Endothelial cell (in vitro differentiated cells): ENCODE measurements at regions not wholly inside any gene's neighbourhood (a gene's known extent, or its start where the extent isn't known, plus 50 kb on each side); places are given as distances from the start of the nearest gene placed in this dataset.

Experiments
- DNase-seq: peaks from one replicate; pipeline ENCODE4 v3.0.0; 2021; ENCODE audit warnings: low spot score
- H3K27ac Mint-ChIP-seq: one replicate; pipeline ENCODE4 v1.8.0; 2021; ENCODE audit warnings: mixed read lengths, inconsistent platforms; ENCODE audit not compliant: unreplicated experiment
- H3K27me3 Mint-ChIP-seq: one replicate; pipeline ENCODE4 v1.8.0; 2021; ENCODE audit warnings: mild to moderate bottlenecking, moderate library complexity, mixed read lengths, inconsistent platforms; ENCODE audit not compliant: unreplicated experiment
- H3K36me3 Mint-ChIP-seq: one replicate; pipeline ENCODE4 v1.8.0; 2021; ENCODE audit warnings: mild to moderate bottlenecking, low read depth, mixed read lengths, inconsistent platforms; ENCODE audit not compliant: unreplicated experiment
- H3K4me1 Mint-ChIP-seq: one replicate; pipeline ENCODE4 v1.8.0; 2021; ENCODE audit warnings: mild to moderate bottlenecking, mixed read lengths, inconsistent platforms; ENCODE audit not compliant: unreplicated experiment
- H3K4me3 Mint-ChIP-seq: one replicate; pipeline ENCODE4 v1.8.0; 2021; ENCODE audit warnings: mild to moderate bottlenecking, mixed read lengths, inconsistent platforms; ENCODE audit not compliant: unreplicated experiment
- H3K9me3 Mint-ChIP-seq: one replicate; pipeline ENCODE4 v1.8.0; 2021; ENCODE audit warnings: mixed read lengths, inconsistent platforms; ENCODE audit not compliant: unreplicated experiment
- TF ChIP-seq, protein P1 (sequence below): fragments of 200-600 bp; sonication (generic); IDR thresholded peaks from one replicate; pipeline ENCODE4 v1.5.0; 2021; ENCODE audit warnings: antibody characterized with exemption; ENCODE audit not compliant: unreplicated experiment

DNA sequence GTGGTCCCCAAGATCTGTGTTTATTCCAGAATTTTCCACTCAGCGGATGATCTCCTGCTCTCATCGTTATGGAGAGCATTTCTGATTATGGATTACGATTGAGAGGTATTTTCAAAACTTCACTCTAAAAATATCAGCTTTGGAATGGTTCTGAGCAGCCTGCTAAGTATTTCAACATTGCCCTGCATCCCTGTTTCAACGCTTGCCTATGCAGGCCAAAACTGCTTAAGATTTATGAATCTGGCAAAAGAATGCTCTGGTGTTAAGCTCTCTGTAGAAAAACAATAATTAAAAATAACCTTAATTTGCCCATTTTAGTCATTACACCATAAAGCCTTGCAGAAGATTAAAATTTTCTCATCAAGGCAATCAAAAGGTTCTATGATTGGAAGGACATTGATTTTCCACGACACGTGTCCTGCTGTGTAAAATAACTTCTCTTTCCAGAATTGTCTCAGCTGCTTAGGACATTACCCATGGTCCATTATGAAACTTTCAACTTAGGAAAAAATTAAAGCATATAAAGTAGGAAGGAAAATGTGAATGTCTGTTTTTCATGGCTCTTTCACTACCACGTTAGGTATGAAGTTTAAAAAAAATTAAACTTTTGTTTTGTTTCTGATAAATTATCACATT is 229.9 kb downstream of the ACKR3 start:
- no peaks in the 10 kb centered on the region for H3K27me3 Mint-ChIP-seq
- no peak overlapping the region for H3K4me3 Mint-ChIP-seq
- DNase-seq = no peak
- no peaks in the 10 kb centered on the region for H3K9me3 Mint-ChIP-seq
- H3K36me3 Mint-ChIP-seq = no peaks in the 10 kb centered on the region
- H3K27ac Mint-ChIP-seq = no peak overlapping the region
- TF ChIP-seq, protein P1, sequence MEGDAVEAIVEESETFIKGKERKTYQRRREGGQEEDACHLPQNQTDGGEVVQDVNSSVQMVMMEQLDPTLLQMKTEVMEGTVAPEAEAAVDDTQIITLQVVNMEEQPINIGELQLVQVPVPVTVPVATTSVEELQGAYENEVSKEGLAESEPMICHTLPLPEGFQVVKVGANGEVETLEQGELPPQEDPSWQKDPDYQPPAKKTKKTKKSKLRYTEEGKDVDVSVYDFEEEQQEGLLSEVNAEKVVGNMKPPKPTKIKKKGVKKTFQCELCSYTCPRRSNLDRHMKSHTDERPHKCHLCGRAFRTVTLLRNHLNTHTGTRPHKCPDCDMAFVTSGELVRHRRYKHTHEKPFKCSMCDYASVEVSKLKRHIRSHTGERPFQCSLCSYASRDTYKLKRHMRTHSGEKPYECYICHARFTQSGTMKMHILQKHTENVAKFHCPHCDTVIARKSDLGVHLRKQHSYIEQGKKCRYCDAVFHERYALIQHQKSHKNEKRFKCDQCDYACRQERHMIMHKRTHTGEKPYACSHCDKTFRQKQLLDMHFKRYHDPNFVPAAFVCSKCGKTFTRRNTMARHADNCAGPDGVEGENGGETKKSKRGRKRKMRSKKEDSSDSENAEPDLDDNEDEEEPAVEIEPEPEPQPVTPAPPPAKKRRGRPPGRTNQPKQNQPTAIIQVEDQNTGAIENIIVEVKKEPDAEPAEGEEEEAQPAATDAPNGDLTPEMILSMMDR = no peak
- H3K4me1 Mint-ChIP-seq = no peaks in the 10 kb centered on the region

DNA sequence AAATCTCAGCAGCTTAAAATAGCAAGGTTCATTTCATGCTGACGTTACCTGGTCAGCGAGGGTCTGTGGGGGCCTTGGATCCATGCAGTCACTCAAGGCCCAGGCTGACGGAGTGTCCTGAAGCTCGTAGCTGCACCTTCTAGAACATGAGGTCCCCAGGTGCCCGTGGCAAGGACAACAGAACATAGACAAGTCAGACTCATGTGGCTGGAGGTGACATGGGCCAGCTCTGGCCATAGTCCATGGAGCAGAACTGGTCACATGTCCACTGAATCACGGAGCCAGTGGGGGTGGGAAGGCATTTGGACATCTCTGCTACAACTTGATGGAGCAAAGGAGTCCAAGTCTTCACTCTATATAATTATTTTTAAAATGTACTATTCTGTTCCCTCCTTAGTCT is 233.2 kb downstream of the ACKR3 start:
- Mint-ChIP-seq H3K4me3 (no peak overlapping the region), H3K27me3 (no peaks in the 10 kb centered on the region), H3K4me1 (no peaks in the 10 kb centered on the region), H3K9me3 (no peaks in the 10 kb centered on the region), H3K36me3 (no peaks in the 10 kb centered on the region), H3K27ac (no peak overlapping the region)
- no peak for DNase-seq
- TF ChIP-seq, protein P1 = no peak

DNA sequence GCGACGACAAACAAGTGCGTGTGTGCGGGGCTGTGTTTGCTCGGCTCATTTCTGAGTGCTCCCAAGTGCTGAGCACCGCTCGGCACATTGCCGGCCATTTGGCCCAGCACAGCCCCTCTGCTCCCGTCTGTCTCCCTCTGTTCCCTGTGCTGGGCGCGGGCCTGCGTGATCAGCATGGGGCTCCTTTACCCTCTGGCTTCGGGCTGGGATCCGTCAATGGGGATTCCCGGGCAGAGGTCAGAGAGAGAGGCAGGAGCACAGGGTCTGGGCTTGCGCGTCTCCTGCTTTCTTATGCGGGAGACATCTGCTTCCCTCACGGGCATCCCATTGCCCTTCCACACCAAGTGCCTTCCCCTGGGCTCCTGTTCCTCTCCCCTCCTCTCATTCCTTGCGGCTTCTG is 234.0 kb downstream of the ACKR3 start:
- no peak for DNase-seq
- peaks cover 4% of the 10 kb centered on the region for H3K36me3 Mint-ChIP-seq
- H3K4me1 Mint-ChIP-seq = no peaks in the 10 kb centered on the region
- no peaks in the 10 kb centered on the region for H3K27me3 Mint-ChIP-seq
- no peak overlapping the region for H3K4me3 Mint-ChIP-seq
- TF ChIP-seq, protein P1 = no peak
- H3K9me3 Mint-ChIP-seq = peaks cover 4% of the 10 kb centered on the region
- no peak overlapping the region for H3K27ac Mint-ChIP-seq

DNA sequence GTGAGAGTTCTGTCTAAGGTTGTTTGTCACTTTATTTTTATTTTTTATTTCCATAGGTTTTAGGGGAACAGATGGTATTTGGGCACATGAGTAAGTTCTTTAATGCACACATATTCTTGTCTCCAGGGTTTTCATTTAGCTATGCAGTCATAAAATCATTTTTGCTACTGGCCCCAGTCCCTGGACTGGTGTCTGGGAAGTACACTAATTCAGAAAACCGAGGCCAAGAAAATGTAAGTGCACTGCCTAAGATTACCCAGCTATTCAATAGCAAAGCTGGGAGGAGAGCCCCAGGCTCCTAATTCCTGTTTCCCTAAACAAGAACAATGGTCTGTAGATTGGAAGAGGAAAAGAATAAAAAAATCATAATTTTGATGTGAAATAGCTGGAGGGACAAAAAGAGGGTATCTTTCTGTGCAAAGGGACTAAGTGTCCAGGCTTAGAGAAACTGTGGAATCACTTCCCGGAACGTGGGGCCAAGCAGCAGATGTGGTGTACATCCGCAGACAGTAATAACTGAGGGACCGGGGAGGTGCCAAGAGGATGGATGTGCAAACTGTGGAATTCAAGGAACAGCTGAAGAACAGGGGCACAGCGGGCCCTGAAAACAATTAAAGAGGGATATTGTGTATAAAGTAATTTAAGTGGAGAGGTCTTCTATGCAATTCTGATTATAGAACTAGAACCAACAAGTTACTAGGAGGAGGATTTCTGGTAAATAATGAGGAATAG is 236.3 kb downstream of the ACKR3 start:
- no peak overlapping the region for H3K4me3 Mint-ChIP-seq
- DNase-seq = no peak
- peaks cover 4% of the 10 kb centered on the region for H3K36me3 Mint-ChIP-seq
- no peaks in the 10 kb centered on the region for H3K4me1 Mint-ChIP-seq
- H3K9me3 Mint-ChIP-seq = peaks cover 19% of the 10 kb centered on the region
- no peaks in the 10 kb centered on the region for H3K27me3 Mint-ChIP-seq
- H3K27ac Mint-ChIP-seq = no peak overlapping the region
- TF ChIP-seq, protein P1 = no peak

DNA sequence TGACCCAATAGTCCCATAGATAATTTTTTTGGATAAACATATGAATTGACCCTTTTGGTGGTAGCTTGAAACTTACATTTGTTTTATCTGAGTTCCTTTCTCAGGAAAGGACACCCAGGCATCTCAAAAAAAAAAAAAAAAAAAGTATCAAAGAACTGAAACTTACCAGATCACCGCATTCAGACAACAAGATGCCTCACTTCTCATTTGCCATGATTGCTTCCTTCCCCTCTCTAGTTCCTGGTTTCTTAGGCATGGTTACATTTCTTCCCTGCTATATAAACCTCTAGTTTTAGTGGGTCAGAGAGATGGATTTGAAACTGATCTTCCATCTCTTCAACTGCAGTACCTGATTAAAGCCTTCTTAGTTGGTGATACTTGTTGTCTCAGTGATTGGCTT is 240.1 kb downstream of the ACKR3 start:
- Mint-ChIP-seq H3K27ac (no peak overlapping the region), H3K36me3 (peaks cover 4% of the 10 kb centered on the region), H3K27me3 (no peaks in the 10 kb centered on the region), H3K4me3 (no peak overlapping the region), H3K9me3 (peaks cover 19% of the 10 kb centered on the region), H3K4me1 (no peaks in the 10 kb centered on the region)
- DNase-seq = no peak
- TF ChIP-seq, protein P1 = no peak
